Thyroid gland (tissue), 4 donors: ENCODE measurements at regions not wholly inside any gene's neighbourhood (a gene's known extent, or its start where the extent isn't known, plus 50 kb on each side); places are given as distances from the start of the nearest gene placed in this dataset.

Experiments
- DNase-seq, 2 donors: peaks; one replicate each; pipeline ENCODE4 v3.0.0-alpha.2; 2019
- H3K27ac ChIP-seq, 3 donors: fragments of 200-600 bp; sonication (generic); 1 replicate in 2 of 3; 2 replicates in 1 of 3; pipeline ENCODE4 v1.5.1; 2016 to 2019; ENCODE audit warnings: mild to moderate bottlenecking in 1 of 3, moderate library complexity in 1 of 3
- H3K27me3 ChIP-seq: fragments of 200-600 bp; sonication (generic); one replicate; pipeline ENCODE4 v1.5.1; 2019
- H3K36me3 ChIP-seq, 2 donors: fragments of 200-600 bp; sonication (generic); one replicate each; pipeline ENCODE4 v1.5.1; 2016 to 2019
- H3K4me1 ChIP-seq, 2 donors: fragments of 200-600 bp; sonication (generic); one replicate each; pipeline ENCODE4 v1.5.1; 2017 to 2019
- H3K4me3 ChIP-seq, 3 donors: fragments of 200-600 bp; sonication (generic); replicated peaks in 1 of 3; 1 replicate in 2 of 3; 2 replicates in 1 of 3; pipeline ENCODE4 v1.5.1; 2016; ENCODE audit warnings: mild to moderate bottlenecking in 1 of 3
- H3K9me3 ChIP-seq: fragments of 200-600 bp; sonication (generic); one replicate; pipeline ENCODE4 v1.5.1; 2017
- CTCF ChIP-seq, 6 experiments: fragments of 200-600 bp in 3 of 6; fragments of 450-650 bp in 3 of 6; sonication (generic) in 3 of 6; IDR thresholded peaks; one replicate each; pipeline ENCODE4 v1.5.1; 2016 to 2019; ENCODE audit warnings: antibody characterized with exemption in 6 of 6, mild to moderate bottlenecking in 2 of 6, inconsistent platforms in 1 of 6, moderate library complexity in 1 of 6
- POLR2A ChIP-seq, 2 donors: fragments of 450-650 bp; IDR thresholded peaks; one replicate each; pipeline ENCODE4 v1.6.1; 2017; ENCODE audit warnings: antibody characterized with exemption in 2 of 2, mild to moderate bottlenecking in 2 of 2, moderate library complexity in 1 of 2
- WGBS, 2 donors: methylation state at CpG; one replicate each; pipeline ENCODE4 v1.1.5; 2017; 5-methylcytosine and 5-hydroxymethylcytosine counted together
- intact Hi-C: fragments of 100-400 bp; cut with DNase I; formaldehyde crosslinking; loops from one replicate; pipeline ENCODE4 v1.15.1; 2023

- TF ChIP-seq CTCF (IDR thresholded peaks at IDR 0.05) = no peak
- TF ChIP-seq POLR2A (IDR thresholded peaks at IDR 0.05) = no peak
- Histone ChIP-seq H3K27me3 (peaks cover 41% of the 10 kb centered on the region), H3K36me3 (no peaks in the 10 kb centered on the region), H3K4me1 (peaks cover 19 to 37% of the 10 kb centered on the region in 2 donors), H3K9me3 (no peaks in the 10 kb centered on the region), H3K27ac (peak overlapping the region in 2 of 3 donors; percentile 62 to 66), H3K4me3 (peak overlapping the region in 1 of 3 donors; percentile 28)
- DNase-seq = no peak
- intact Hi-C loops = no loop called here
- 6 to 8% methylated on average over 37 to 59 of the region's 63 CpGs for WGBS, 2 donors
Measured at GRCh38 chr13:50130123-50130946, 115.1 kb downstream of the KCNRG start.

- H3K4me1 ChIP-seq = peaks cover 10 to 24% of the 10 kb centered on the region in 2 donors
- no peak overlapping the region for H3K27ac ChIP-seq
- DNase-seq = no peak
- no peak for TF ChIP-seq POLR2A (IDR thresholded peaks at IDR 0.05)
- TF ChIP-seq CTCF (IDR thresholded peaks at IDR 0.05) = no peak
- no peaks in the 10 kb centered on the region for H3K9me3 ChIP-seq
- peaks cover 41% of the 10 kb centered on the region for H3K27me3 ChIP-seq
- WGBS, 2 donors = 32 to 36% methylated on average over 32 to 34 of the region's 34 CpGs
- no peak overlapping the region for H3K4me3 ChIP-seq
- H3K36me3 ChIP-seq = no peaks in the 10 kb centered on the region
- intact Hi-C loops = no loop called here
Measured at GRCh38 chr13:50131920-50132903, 117.0 kb downstream of the KCNRG start.

GRCh38 chr13:50132904-50133357 is 117.7 kb downstream of the KCNRG start:
- H3K27me3 ChIP-seq = peaks cover 37% of the 10 kb centered on the region
- intact Hi-C loops = no loop called here

GRCh38 chr13:50133358-50133953 is 118.2 kb downstream of the KCNRG start:
- H3K27ac ChIP-seq = no peak overlapping the region
- no peak for TF ChIP-seq POLR2A (IDR thresholded peaks at IDR 0.05)
- TF ChIP-seq CTCF (IDR thresholded peaks at IDR 0.05) = no peak
- no peaks in the 10 kb centered on the region for H3K9me3 ChIP-seq
- H3K27me3 ChIP-seq = peaks cover 37% of the 10 kb centered on the region
- no peak for DNase-seq
- H3K4me3 ChIP-seq = no peak overlapping the region
- peaks cover 10 to 20% of the 10 kb centered on the region in 2 donors for H3K4me1 ChIP-seq
- H3K36me3 ChIP-seq = no peaks in the 10 kb centered on the region
- intact Hi-C loops = no loop called here
- WGBS, 2 donors = 68 to 83% methylated on average over 18 to 37 of the region's 48 CpGs

More at GRCh38 chr13:50132904-50133357, 117.7 kb downstream of the KCNRG start:
- no peak overlapping the region for H3K4me3 ChIP-seq
- no peaks in the 10 kb centered on the region for H3K36me3 ChIP-seq
- no peak overlapping the region for H3K27ac ChIP-seq
- TF ChIP-seq POLR2A (IDR thresholded peaks at IDR 0.05) (no peak), CTCF (IDR thresholded peaks at IDR 0.05) (no peak)
- peaks cover 10 to 21% of the 10 kb centered on the region in 2 donors for H3K4me1 ChIP-seq
- 40 to 43% methylated on average over 23 of the region's 23 CpGs for WGBS, 2 donors
- no peak for DNase-seq
- no peaks in the 10 kb centered on the region for H3K9me3 ChIP-seq
